Lung (tissue), 11 donors: ENCODE measurements at regions not wholly inside any gene's neighbourhood (a gene's known extent, or its start where the extent isn't known, plus 50 kb on each side); places are given as distances from the start of the nearest gene placed in this dataset.

Experiments used
- ATAC-seq: fragments of 200-7000 bp; cut with Tn5 transposase; one replicate; pipeline ENCODE4 v1.9.1; 2020; ENCODE audit warnings: moderate number of reproducible peaks; ENCODE audit not compliant: insufficient read depth, low FRiP score
- DNase-seq, 3 donors: peaks; one replicate each; pipeline ENCODE4 v3.0.0-alpha.2; 2013 to 2017
- H3K27ac ChIP-seq, 2 donors: one replicate each; pipeline ENCODE4 v1.5.1; 2013; ENCODE audit warnings: mild to moderate bottlenecking in 2 of 2, moderate library complexity in 2 of 2, control low read depth in 1 of 2, inconsistent platforms in 1 of 2, low read depth in 1 of 2, low read length in 1 of 2
- H3K27me3 ChIP-seq, 3 donors: one replicate each; pipeline ENCODE4 v1.5.1; 2013; ENCODE audit warnings: low read length in 2 of 3; ENCODE audit not compliant: control insufficient read depth in 3 of 3, insufficient read depth in 3 of 3
- H3K36me3 ChIP-seq, 4 donors: one replicate each; pipeline ENCODE4 v1.5.1; 2013; ENCODE audit warnings: low read length in 4 of 4, mild to moderate bottlenecking in 1 of 4, moderate library complexity in 1 of 4; ENCODE audit not compliant: control insufficient read depth in 4 of 4, insufficient read depth in 4 of 4
- H3K4me1 ChIP-seq, 5 donors: one replicate each; pipeline ENCODE4 v1.5.1; 2013; ENCODE audit warnings: low read length in 5 of 5, mild to moderate bottlenecking in 2 of 5, moderate library complexity in 1 of 5; ENCODE audit not compliant: control insufficient read depth in 5 of 5, insufficient read depth in 5 of 5
- H3K4me3 ChIP-seq: one replicate; pipeline ENCODE4 v1.5.1; 2013; ENCODE audit warnings: mild to moderate bottlenecking, control low read depth, moderate library complexity
- H3K9ac ChIP-seq, 2 donors: one replicate each; pipeline ENCODE4 v1.5.1; 2013; ENCODE audit warnings: low read length in 2 of 2, control low read depth in 1 of 2; ENCODE audit not compliant: insufficient read depth in 1 of 2
- H3K9me3 ChIP-seq, 4 donors: one replicate each; pipeline ENCODE4 v1.5.1; 2013; ENCODE audit warnings: low read length in 3 of 4, mild to moderate bottlenecking in 1 of 4, moderate library complexity in 1 of 4; ENCODE audit not compliant: control insufficient read depth in 4 of 4, insufficient read depth in 3 of 4
- CTCF ChIP-seq: IDR thresholded peaks from 2 replicates; pipeline ENCODE4 v1.5.1; 2012; ENCODE audit warnings: mild to moderate bottlenecking; ENCODE audit errors: control extremely low read depth, extremely low read depth
- WGBS, 2 donors: extraction: QIAGEN DNeasy Blood & Tissue Kit; methylation state at CpG; one replicate each; pipeline ENCODE4 v1.1.7; 2013; 5-methylcytosine and 5-hydroxymethylcytosine counted together
- donor health status: control.
- donor health status: control.
- donor health status: Bipolar disorder and iron deficiency.
- donor health status: healthy.
- donor health status: DM: yes; HTN: yes; CAD: no.

- WGBS, 2 donors: 76 to 84% methylated on average over 4 of the region's 4 CpGs
- Histone ChIP-seq H3K9me3 (peaks cover 0 to 3% (median 0%) of the 10 kb centered on the region in 4 donors), H3K27ac (no peak overlapping the region), H3K36me3 (no peaks in the 10 kb centered on the region), H3K4me3 (no peak overlapping the region), H3K27me3 (no peaks in the 10 kb centered on the region), H3K4me1 (no peaks in the 10 kb centered on the region), H3K9ac (no peak overlapping the region)
- ATAC-seq (no peak), DNase-seq (no peak)
- TF ChIP-seq CTCF: no peak
These were observed 251.2 kb upstream of the SPRY2 start for GRCh38 chr13:80591976-80592740.

GRCh38 chr13:80590551-80590950, 249.6 kb upstream of the SPRY2 start:
- H3K27ac ChIP-seq: no peak overlapping the region
- DNase-seq: no peak
- H3K4me3 ChIP-seq: no peak overlapping the region
- no peaks in the 10 kb centered on the region for H3K4me1 ChIP-seq
- no peaks in the 10 kb centered on the region for H3K27me3 ChIP-seq
- 89% methylated on average over 3 of the region's 3 CpGs for WGBS, 2 donors
- ATAC-seq: no peak
- no peak for TF ChIP-seq CTCF
- H3K36me3 ChIP-seq: no peaks in the 10 kb centered on the region
- no peak overlapping the region for H3K9ac ChIP-seq
- H3K9me3 ChIP-seq: peaks cover 0 to 3% (median 0%) of the 10 kb centered on the region in 4 donors

- no peak for DNase-seq
- WGBS, 2 donors: 71 to 72% methylated on average over 2 of the region's 2 CpGs
- Histone ChIP-seq H3K4me3 (no peak overlapping the region), H3K9ac (no peak overlapping the region), H3K9me3 (peaks cover 0 to 3% (median 0%) of the 10 kb centered on the region in 4 donors), H3K27me3 (no peaks in the 10 kb centered on the region), H3K27ac (no peak overlapping the region), H3K4me1 (no peaks in the 10 kb centered on the region), H3K36me3 (no peaks in the 10 kb centered on the region)
- TF ChIP-seq CTCF: no peak
- no peak for ATAC-seq
These were observed 245.4 kb upstream of the SPRY2 start for GRCh38 chr13:80586356-80586755.

GRCh38 chr13:80585531-80585930, 244.6 kb upstream of the SPRY2 start:
- no peak for TF ChIP-seq CTCF
- Histone ChIP-seq H3K4me3 (no peak overlapping the region), H3K36me3 (no peaks in the 10 kb centered on the region), H3K9me3 (peaks cover 0 to 3% (median 0%) of the 10 kb centered on the region in 4 donors), H3K4me1 (no peaks in the 10 kb centered on the region), H3K27ac (no peak overlapping the region), H3K9ac (no peak overlapping the region), H3K27me3 (no peaks in the 10 kb centered on the region)
- DNase-seq: no peak
- WGBS, 2 donors: 86 to 91% methylated on average over 1 of the region's 1 CpG
- no peak for ATAC-seq
